ENCODE measurements at regions not wholly inside any gene's neighbourhood (a gene's known extent, or its start where the extent isn't known, plus 50 kb on each side); places are given as distances from the start of the nearest gene placed in this dataset.

GRCh38 chr4:180391613-180392012 is 1851.6 kb upstream of the TENM3 start:
- DNase-seq (ENCODE audit: low read depth): no peak

- no peak for DNase-seq (ENCODE audit: low read depth)
These were observed 1848.9 kb upstream of the TENM3 start for GRCh38 chr4:180394312-180394711.

- DNase-seq (ENCODE audit: low read depth): no peak
These were observed 1848.5 kb upstream of the TENM3 start for GRCh38 chr4:180394730-180395129.

- no peak for DNase-seq (ENCODE audit: low read depth)
These were observed 1844.6 kb upstream of the TENM3 start for GRCh38 chr4:180398564-180398963.

GRCh38 chr4:180407275-180407885 is 1835.8 kb upstream of the TENM3 start:
- DNase-seq (ENCODE audit: low read depth): no peak

- no peak for DNase-seq (ENCODE audit: low read depth)
These were observed 1824.2 kb upstream of the TENM3 start for GRCh38 chr4:180418819-180419531.

- no peak for DNase-seq (ENCODE audit: low read depth)
These were observed 1820.1 kb upstream of the TENM3 start for GRCh38 chr4:180422989-180423711.

GRCh38 chr4:180423712-180424057 is 1819.5 kb upstream of the TENM3 start:
- no peak for DNase-seq (ENCODE audit: low read depth)

- DNase-seq (ENCODE audit: low read depth): no peak
These were observed 1816.3 kb upstream of the TENM3 start for GRCh38 chr4:180426938-180427337.

GRCh38 chr4:180430283-180430682 is 1812.9 kb upstream of the TENM3 start:
- DNase-seq (ENCODE audit: low read depth): no peak

- no peak for DNase-seq (ENCODE audit: low read depth)
These were observed 1808.9 kb upstream of the TENM3 start for GRCh38 chr4:180434131-180434895.

- no peak for DNase-seq (ENCODE audit: low read depth)
These were observed 1806.8 kb upstream of the TENM3 start for GRCh38 chr4:180436361-180436760.

- DNase-seq (ENCODE audit: low read depth): no peak
These were observed 1805.6 kb upstream of the TENM3 start for GRCh38 chr4:180437601-180438000.

- no peak for DNase-seq (ENCODE audit: low read depth)
These were observed 1794.9 kb upstream of the TENM3 start for GRCh38 chr4:180448306-180448705.

GRCh38 chr4:180449395-180449956 is 1793.7 kb upstream of the TENM3 start:
- no peak for DNase-seq (ENCODE audit: low read depth)

- DNase-seq (ENCODE audit: low read depth): no peak
These were observed 1788.0 kb upstream of the TENM3 start for GRCh38 chr4:180455226-180455625.

- no peak for DNase-seq (ENCODE audit: low read depth)
These were observed 1786.3 kb upstream of the TENM3 start for GRCh38 chr4:180456928-180457327.

- no peak for DNase-seq (ENCODE audit: low read depth)
These were observed 1781.1 kb upstream of the TENM3 start for GRCh38 chr4:180462116-180462515.

GRCh38 chr4:180465364-180465763 is 1777.8 kb upstream of the TENM3 start:
- DNase-seq (ENCODE audit: low read depth): no peak

GRCh38 chr4:180483036-180483435 is 1760.2 kb upstream of the TENM3 start:
- DNase-seq (ENCODE audit: low read depth): no peak

GRCh38 chr4:180485407-180485806 is 1757.8 kb upstream of the TENM3 start:
- no peak for DNase-seq (ENCODE audit: low read depth)

- no peak for DNase-seq (ENCODE audit: low read depth)
These were observed 1756.9 kb upstream of the TENM3 start for GRCh38 chr4:180486342-180486741.

All from activated T-helper 1 cell treated with Interleukin-2 at 50 U/mL for 16 hours (primary cell).